DOHH2 (cell line): ENCODE measurements at regions not wholly inside any gene's neighbourhood (a gene's known extent, or its start where the extent isn't known, plus 50 kb on each side); places are given as distances from the start of the nearest gene placed in this dataset.

Experiments
- H3F3A ChIP-seq: fragments of 200-600 bp; sonication (generic), shearing (Covaris generic); 2 replicates; pipeline ENCODE4 v1.6.0; 2016; ENCODE audit warnings: antibody characterized with exemption, mild to moderate bottlenecking; ENCODE audit not compliant: control insufficient read depth, insufficient read depth
- H3K27ac ChIP-seq: fragments of 200-600 bp; sonication (generic); 2 replicates; pipeline ENCODE4 v1.5.1; 2014; ENCODE audit warnings: low read depth, mild to moderate bottlenecking, low read length, moderate library complexity
- H3K27me3 ChIP-seq: fragments of 200-600 bp; sonication (generic); 2 replicates; pipeline ENCODE4 v1.6.1; 2014; ENCODE audit warnings: mild to moderate bottlenecking, low read length, mixed read lengths; ENCODE audit not compliant: control insufficient read depth
- H3K36me3 ChIP-seq: fragments of 200-600 bp; sonication (generic); 2 replicates; pipeline ENCODE4 v1.6.1; 2014; ENCODE audit warnings: mild to moderate bottlenecking, low read length, moderate library complexity, mixed read lengths; ENCODE audit not compliant: control insufficient read depth
- H3K4me1 ChIP-seq: fragments of 200-600 bp; sonication (generic); 2 replicates; pipeline ENCODE4 v1.6.1; 2014; ENCODE audit warnings: mild to moderate bottlenecking, low read length, mixed read lengths; ENCODE audit not compliant: control insufficient read depth
- H3K4me2 ChIP-seq: fragments of 200-600 bp; sonication (generic); 2 replicates; pipeline ENCODE4 v1.6.0; 2014; ENCODE audit warnings: mild to moderate bottlenecking, low read length, moderate library complexity
- H3K4me3 ChIP-seq: fragments of 200-600 bp; sonication (generic); 2 replicates; pipeline ENCODE4 v1.5.1; 2014; ENCODE audit warnings: mild to moderate bottlenecking, low read length, mixed read lengths
- H3K79me2 ChIP-seq: fragments of 200-600 bp; sonication (generic); 2 replicates; pipeline ENCODE4 v1.6.1; 2014; ENCODE audit warnings: mild to moderate bottlenecking, low read length, mixed read lengths; ENCODE audit not compliant: control insufficient read depth
- H3K9me2 ChIP-seq: fragments of 200-600 bp; sonication (generic); replicated peaks from 2 replicates; pipeline ENCODE4 v1.6.1; 2014; ENCODE audit warnings: mild to moderate bottlenecking, low read length, mixed read lengths; ENCODE audit not compliant: control insufficient read depth
- H3K9me3 ChIP-seq: fragments of 200-600 bp; sonication (generic); 2 replicates; pipeline ENCODE4 v1.6.1; 2014; ENCODE audit warnings: antibody characterized with exemption, low read length, mixed read lengths; ENCODE audit not compliant: control insufficient read depth, insufficient read depth
- H4K20me1 ChIP-seq: fragments of 200-600 bp; sonication (generic); 2 replicates; pipeline ENCODE4 v1.6.0; 2014; ENCODE audit warnings: low read depth, mild to moderate bottlenecking, antibody characterized with exemption, low read length, moderate library complexity; ENCODE audit not compliant: control insufficient read depth, insufficient read depth
- EZH2phosphoT487 ChIP-seq: fragments of 200-600 bp; sonication (generic); IDR thresholded peaks from 2 replicates; pipeline ENCODE4 v1.6.1; 2017; ENCODE audit warnings: borderline replicate concordance, mild to moderate bottlenecking, antibody characterized with exemption, low read length, moderate library complexity, mixed read lengths
- TF ChIP-seq, protein P1 (sequence below): fragments of 200-600 bp; sonication (generic); IDR thresholded peaks from one replicate; pipeline ENCODE4 v1.5.1; 2014; ENCODE audit warnings: antibody characterized with exemption, mild to moderate bottlenecking, low read depth, low read length; ENCODE audit not compliant: poor library complexity, severe bottlenecking

DNA sequence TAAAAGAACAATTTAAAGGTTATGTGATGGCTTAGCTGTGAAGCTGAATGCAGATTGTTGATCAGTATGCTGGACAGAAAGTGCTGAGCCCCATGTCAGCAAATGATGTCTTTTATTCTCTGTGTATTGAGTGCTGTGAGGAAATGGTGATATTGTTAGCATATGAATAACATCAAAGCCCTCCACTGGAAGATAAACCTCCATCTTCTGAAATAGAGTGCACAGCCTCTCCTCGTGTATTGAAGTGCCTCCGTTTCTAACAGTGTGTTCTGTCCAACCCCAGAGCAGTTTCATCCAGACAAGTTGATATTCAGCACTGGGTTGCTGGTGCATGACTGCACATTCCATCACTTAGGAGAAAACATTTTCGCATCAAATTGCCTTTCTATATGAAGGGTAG is 242.9 kb downstream of the CSNK1G3 start:
- Histone ChIP-seq H3K4me2 (no peak overlapping the region), H4K20me1 (no peaks in the 10 kb centered on the region), H3K79me2 (no peaks in the 10 kb centered on the region), H3K9me3 (no peaks in the 10 kb centered on the region), H3K36me3 (no peaks in the 10 kb centered on the region), H3K4me1 (no peaks in the 10 kb centered on the region), H3K27me3 (no peaks in the 10 kb centered on the region), H3K27ac (no peak overlapping the region), H3K4me3 (no peak overlapping the region), H3F3A (no peaks in the 10 kb centered on the region), H3K9me2 (no peaks in the 10 kb centered on the region)
- TF ChIP-seq, protein P1, sequence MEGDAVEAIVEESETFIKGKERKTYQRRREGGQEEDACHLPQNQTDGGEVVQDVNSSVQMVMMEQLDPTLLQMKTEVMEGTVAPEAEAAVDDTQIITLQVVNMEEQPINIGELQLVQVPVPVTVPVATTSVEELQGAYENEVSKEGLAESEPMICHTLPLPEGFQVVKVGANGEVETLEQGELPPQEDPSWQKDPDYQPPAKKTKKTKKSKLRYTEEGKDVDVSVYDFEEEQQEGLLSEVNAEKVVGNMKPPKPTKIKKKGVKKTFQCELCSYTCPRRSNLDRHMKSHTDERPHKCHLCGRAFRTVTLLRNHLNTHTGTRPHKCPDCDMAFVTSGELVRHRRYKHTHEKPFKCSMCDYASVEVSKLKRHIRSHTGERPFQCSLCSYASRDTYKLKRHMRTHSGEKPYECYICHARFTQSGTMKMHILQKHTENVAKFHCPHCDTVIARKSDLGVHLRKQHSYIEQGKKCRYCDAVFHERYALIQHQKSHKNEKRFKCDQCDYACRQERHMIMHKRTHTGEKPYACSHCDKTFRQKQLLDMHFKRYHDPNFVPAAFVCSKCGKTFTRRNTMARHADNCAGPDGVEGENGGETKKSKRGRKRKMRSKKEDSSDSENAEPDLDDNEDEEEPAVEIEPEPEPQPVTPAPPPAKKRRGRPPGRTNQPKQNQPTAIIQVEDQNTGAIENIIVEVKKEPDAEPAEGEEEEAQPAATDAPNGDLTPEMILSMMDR = no peak
- TF ChIP-seq EZH2phosphoT487 = no peak

GRCh38 chr5:123753937-123754891 is 242.2 kb downstream of the CSNK1G3 start:
- Histone ChIP-seq H3K4me2 (no peak overlapping the region), H3F3A (no peaks in the 10 kb centered on the region), H3K27ac (no peak overlapping the region)

GRCh38 chr5:123753180-123753936 is 241.4 kb downstream of the CSNK1G3 start:
- Histone ChIP-seq H3K4me1 (no peaks in the 10 kb centered on the region), H4K20me1 (no peaks in the 10 kb centered on the region), H3K9me2 (no peaks in the 10 kb centered on the region), H3K27ac (no peak overlapping the region), H3K4me3 (no peak overlapping the region), H3K4me2 (no peak overlapping the region), H3K79me2 (no peaks in the 10 kb centered on the region), H3K9me3 (no peaks in the 10 kb centered on the region), H3K27me3 (no peaks in the 10 kb centered on the region), H3F3A (no peaks in the 10 kb centered on the region), H3K36me3 (no peaks in the 10 kb centered on the region)
- TF ChIP-seq EZH2phosphoT487 = no peak
- TF ChIP-seq, protein P1 = no peak

More at GRCh38 chr5:123753937-123754891, 242.2 kb downstream of the CSNK1G3 start:
- Histone ChIP-seq H3K4me3 (no peak overlapping the region), H3K4me1 (no peaks in the 10 kb centered on the region), H3K27me3 (no peaks in the 10 kb centered on the region), H3K79me2 (no peaks in the 10 kb centered on the region), H3K9me3 (no peaks in the 10 kb centered on the region), H3K9me2 (no peaks in the 10 kb centered on the region), H3K36me3 (no peaks in the 10 kb centered on the region), H4K20me1 (no peaks in the 10 kb centered on the region)
- TF ChIP-seq, protein P1 = no peak
- no peak for TF ChIP-seq EZH2phosphoT487
